Spleen (tissue), 7 donors: ENCODE measurements at regions not wholly inside any gene's neighbourhood (a gene's known extent, or its start where the extent isn't known, plus 50 kb on each side); places are given as distances from the start of the nearest gene placed in this dataset.
"Not testable (repeated sequence)": the region's sequence is repeated elsewhere in the genome, so short reads cannot be mapped to it uniquely, and the experiment has no call there.

Experiments
- CTCF ChIP-seq, 11 experiments: fragments of 200-600 bp in 7 of 11; fragments of 450-650 bp in 4 of 11; sonication (generic) in 4 of 11; IDR thresholded peaks in 8 of 11; conservative IDR thresholded peaks in 3 of 11; 1 replicate in 7 of 11; 2 replicates in 4 of 11; pipeline versions ENCODE4 v1.4.0 to v1.8.0; 2016 to 2021; ENCODE audit warnings: antibody characterized with exemption in 11 of 11, inconsistent platforms in 4 of 11, mild to moderate bottlenecking in 1 of 11
- POLR2A ChIP-seq, 3 donors: fragments of 450-650 bp; IDR thresholded peaks; one replicate each; pipeline ENCODE4 v1.5.1; 2017; ENCODE audit warnings: antibody characterized with exemption in 3 of 3, mild to moderate bottlenecking in 1 of 3
- POLR2AphosphoS5 ChIP-seq, 3 donors: sonication (generic); formaldehyde crosslinking; IDR thresholded peaks; one replicate each; pipeline ENCODE4 v1.5.1; 2017; ENCODE audit warnings: antibody characterized with exemption in 3 of 3
- donor health status: DM: no; HTN: no; CAD: no; lungs with moderate emphysema.
- donor health status: DM: no; HTN: no; CAD: no.
- donor health status: DM: no; HTN: no; CAD: no.

- not testable (repeated sequence) for TF ChIP-seq CTCF (IDR thresholded peaks at IDR 0.05 in 8 of 11, conservative IDR thresholded peaks at IDR 0.05 in 3 of 11); POLR2AphosphoS5 (IDR thresholded peaks at IDR 0.05); POLR2A (IDR thresholded peaks at IDR 0.05)
Measured at GRCh38 chr2:89177004-89177403, 485.5 kb downstream of the RPIA start.
